Dermis blood vessel endothelial cell (primary cell): ENCODE measurements at regions not wholly inside any gene's neighbourhood (a gene's known extent, or its start where the extent isn't known, plus 50 kb on each side); places are given as distances from the start of the nearest gene placed in this dataset.
"Not testable (repeated sequence)": the region's sequence is repeated elsewhere in the genome, so short reads cannot be mapped to it uniquely, and the experiment has no call there.

Source experiments
- DNase-seq: peaks from one replicate; pipeline ENCODE4 v3.0.0; 2010

- no peak for DNase-seq
Measured at GRCh38 chr12:93219947-93220346, 157.8 kb upstream of the NUDT4 start.

- DNase-seq = no peak
Measured at GRCh38 chr12:93221841-93222240, 155.9 kb upstream of the NUDT4 start.

GRCh38 chr12:93223440-93224426 is 154.0 kb upstream of the NUDT4 start:
- peak; percentile 73 for DNase-seq

GRCh38 chr12:93225094-93225493 is 152.6 kb upstream of the NUDT4 start:
- no peak for DNase-seq

- peak; percentile 89 for DNase-seq
Measured at GRCh38 chr12:93226361-93226760, 151.4 kb upstream of the NUDT4 start.

- peak; percentile 66 for DNase-seq
Measured at GRCh38 chr12:93229494-93230325, 148.0 kb upstream of the NUDT4 start.

- DNase-seq = no peak
Measured at GRCh38 chr12:93230326-93230720, 147.4 kb upstream of the NUDT4 start.

- no peak for DNase-seq
Measured at GRCh38 chr12:93231938-93232337, 145.8 kb upstream of the NUDT4 start.

GRCh38 chr12:93234641-93235040 is 143.1 kb upstream of the NUDT4 start:
- DNase-seq = peak; percentile 67

- DNase-seq = no peak
Measured at GRCh38 chr12:93235881-93236280, 141.8 kb upstream of the NUDT4 start.

- DNase-seq = no peak
Measured at GRCh38 chr12:93237235-93237915, 140.3 kb upstream of the NUDT4 start.

GRCh38 chr12:93238512-93239262 is 139.0 kb upstream of the NUDT4 start:
- DNase-seq = not testable (repeated sequence)

- not testable (repeated sequence) for DNase-seq
Measured at GRCh38 chr12:93239789-93240188, 137.9 kb upstream of the NUDT4 start.

GRCh38 chr12:93242154-93242972 is 135.4 kb upstream of the NUDT4 start:
- DNase-seq = no peak

GRCh38 chr12:93243382-93243688 is 134.4 kb upstream of the NUDT4 start:
- DNase-seq = no peak

GRCh38 chr12:93243689-93244513 is 133.8 kb upstream of the NUDT4 start:
- peak; percentile 33 for DNase-seq

GRCh38 chr12:93244514-93245077 is 133.1 kb upstream of the NUDT4 start:
- no peak for DNase-seq

- DNase-seq = no peak
Measured at GRCh38 chr12:93245543-93245942, 132.2 kb upstream of the NUDT4 start.

GRCh38 chr12:93247313-93247991 is 130.3 kb upstream of the NUDT4 start:
- no peak for DNase-seq

- no peak for DNase-seq
Measured at GRCh38 chr12:93252221-93252620, 125.5 kb upstream of the NUDT4 start.
